ENCODE measurements at regions not wholly inside any gene's neighbourhood (a gene's known extent, or its start where the extent isn't known, plus 50 kb on each side); places are given as distances from the start of the nearest gene placed in this dataset.

DNA sequence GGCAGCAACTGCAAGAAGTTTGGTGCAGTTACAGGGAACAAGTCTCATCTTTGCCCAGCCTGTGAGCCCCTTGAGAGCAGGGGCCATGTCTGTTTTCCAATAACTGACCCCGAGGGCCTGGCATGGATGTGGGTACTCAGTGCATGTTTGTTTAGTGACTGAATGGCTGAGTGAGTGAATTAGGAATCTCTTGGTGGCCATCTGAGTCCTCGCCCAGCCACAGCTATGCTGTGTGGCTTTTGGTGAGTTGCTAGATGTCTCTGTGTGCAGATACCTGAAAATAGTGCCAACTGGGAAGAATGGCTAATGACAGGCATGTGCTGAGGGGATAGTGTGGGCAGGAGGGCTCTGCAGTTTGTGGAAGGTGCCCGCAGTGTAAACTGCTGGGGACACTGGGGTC lies 54.4 kb upstream of the PCBD1 start:
- H3K79me1 ChIP-seq (ENCODE audit: low read depth in 1 of 2, low read length in 2 of 2) = no peaks in the 10 kb centered on the region
- H3K23ac ChIP-seq (ENCODE audit: low read depth, low read length) = no peak overlapping the region
- TF ChIP-seq MAZ (IDR thresholded peaks at IDR 0.05; ENCODE audit: borderline replicate concordance, low read depth, low read length) = no peak
- no peak for TF ChIP-seq BHLHE40 (IDR thresholded peaks at IDR 0.05; ENCODE audit: low read depth, low read length)
- TF ChIP-seq FOS (IDR thresholded peaks at IDR 0.05; ENCODE audit: low read depth, low read length) = no peak
- TF ChIP-seq, protein P1, sequence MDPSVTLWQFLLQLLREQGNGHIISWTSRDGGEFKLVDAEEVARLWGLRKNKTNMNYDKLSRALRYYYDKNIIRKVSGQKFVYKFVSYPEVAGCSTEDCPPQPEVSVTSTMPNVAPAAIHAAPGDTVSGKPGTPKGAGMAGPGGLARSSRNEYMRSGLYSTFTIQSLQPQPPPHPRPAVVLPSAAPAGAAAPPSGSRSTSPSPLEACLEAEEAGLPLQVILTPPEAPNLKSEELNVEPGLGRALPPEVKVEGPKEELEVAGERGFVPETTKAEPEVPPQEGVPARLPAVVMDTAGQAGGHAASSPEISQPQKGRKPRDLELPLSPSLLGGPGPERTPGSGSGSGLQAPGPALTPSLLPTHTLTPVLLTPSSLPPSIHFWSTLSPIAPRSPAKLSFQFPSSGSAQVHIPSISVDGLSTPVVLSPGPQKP (IDR thresholded peaks at IDR 0.05; ENCODE audit: borderline replicate concordance, low read depth, low read length) = no peak
- no peak for TF ChIP-seq MAFK (IDR thresholded peaks at IDR 0.05; ENCODE audit: low read depth, low read length)
- TF ChIP-seq, protein P2, sequence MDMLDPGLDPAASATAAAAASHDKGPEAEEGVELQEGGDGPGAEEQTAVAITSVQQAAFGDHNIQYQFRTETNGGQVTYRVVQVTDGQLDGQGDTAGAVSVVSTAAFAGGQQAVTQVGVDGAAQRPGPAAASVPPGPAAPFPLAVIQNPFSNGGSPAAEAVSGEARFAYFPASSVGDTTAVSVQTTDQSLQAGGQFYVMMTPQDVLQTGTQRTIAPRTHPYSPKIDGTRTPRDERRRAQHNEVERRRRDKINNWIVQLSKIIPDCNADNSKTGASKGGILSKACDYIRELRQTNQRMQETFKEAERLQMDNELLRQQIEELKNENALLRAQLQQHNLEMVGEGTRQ (IDR thresholded peaks at IDR 0.05; ENCODE audit: low read depth, low read length) = no peak
- no peak for TF ChIP-seq RFX5 (IDR thresholded peaks at IDR 0.05; ENCODE audit: low read depth, low read length)
- no peak for TF ChIP-seq NFE2L2 (IDR thresholded peaks at IDR 0.05; ENCODE audit: low read depth, low read length)
- TF ChIP-seq CHD1 (IDR thresholded peaks at IDR 0.05; ENCODE audit: low read depth, low read length) = no peak
- TF ChIP-seq, protein P3, sequence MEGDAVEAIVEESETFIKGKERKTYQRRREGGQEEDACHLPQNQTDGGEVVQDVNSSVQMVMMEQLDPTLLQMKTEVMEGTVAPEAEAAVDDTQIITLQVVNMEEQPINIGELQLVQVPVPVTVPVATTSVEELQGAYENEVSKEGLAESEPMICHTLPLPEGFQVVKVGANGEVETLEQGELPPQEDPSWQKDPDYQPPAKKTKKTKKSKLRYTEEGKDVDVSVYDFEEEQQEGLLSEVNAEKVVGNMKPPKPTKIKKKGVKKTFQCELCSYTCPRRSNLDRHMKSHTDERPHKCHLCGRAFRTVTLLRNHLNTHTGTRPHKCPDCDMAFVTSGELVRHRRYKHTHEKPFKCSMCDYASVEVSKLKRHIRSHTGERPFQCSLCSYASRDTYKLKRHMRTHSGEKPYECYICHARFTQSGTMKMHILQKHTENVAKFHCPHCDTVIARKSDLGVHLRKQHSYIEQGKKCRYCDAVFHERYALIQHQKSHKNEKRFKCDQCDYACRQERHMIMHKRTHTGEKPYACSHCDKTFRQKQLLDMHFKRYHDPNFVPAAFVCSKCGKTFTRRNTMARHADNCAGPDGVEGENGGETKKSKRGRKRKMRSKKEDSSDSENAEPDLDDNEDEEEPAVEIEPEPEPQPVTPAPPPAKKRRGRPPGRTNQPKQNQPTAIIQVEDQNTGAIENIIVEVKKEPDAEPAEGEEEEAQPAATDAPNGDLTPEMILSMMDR (conservative IDR thresholded peaks at IDR 0.05; ENCODE audit: low read depth, low read length) = no peak
- TF ChIP-seq MXI1 (IDR thresholded peaks at IDR 0.05; ENCODE audit: borderline replicate concordance, low read depth, low read length) = no peak
- no peak for TF ChIP-seq CEBPB (IDR thresholded peaks at IDR 0.05; ENCODE audit: low read depth, low read length)
- H3K9ac ChIP-seq (ENCODE audit: low read depth, low read length) = no peak overlapping the region
- no peaks in the 10 kb centered on the region for H3K36me3 ChIP-seq (ENCODE audit: control insufficient read depth, insufficient read depth, low read length)
- no peaks in the 10 kb centered on the region for H3K4me1 ChIP-seq (ENCODE audit: control insufficient read depth, insufficient read depth, low read length)
- H4K8ac ChIP-seq (ENCODE audit: low read depth in 2 of 2, low read length in 2 of 2) = no peak overlapping the region
- H4K91ac ChIP-seq (ENCODE audit: insufficient read depth, low read depth, low read length) = no peak overlapping the region
- no peak overlapping the region for H3K4me3 ChIP-seq (ENCODE audit: insufficient read depth, low read depth, low read length)
- no peaks in the 10 kb centered on the region for H3K9me1 ChIP-seq (ENCODE audit: insufficient read depth, low read length)
- CTCF ChIA-PET = no interaction called here
- BruUV-seq (replicated peaks) = no TSS peak
- no peak overlapping the region for H2BK20ac ChIP-seq (ENCODE audit: low read depth, low read length)
- no peak overlapping the region for H3K27ac ChIP-seq (ENCODE audit: insufficient read depth, low read length)
- 60% methylated on average over 1 of the region's 3 CpGs; no CpG with 5 or more reads in 1 of the 2 experiments for WGBS, 2 experiments (ENCODE audit: extremely low coverage in 2 of 2, insufficient read length in 1 of 2)
- dilution Hi-C loops (cut with HindIII; ENCODE audit: low sequenced_read_pairs, unreplicated experiment) (no loop called here), in situ Hi-C loops (cut with MboI; ENCODE audit: low sequenced_read_pairs) (no loop called here), intact Hi-C loops (cut with micrococcal nuclease) (no loop called here)
- no peak overlapping the region for H2AK9ac ChIP-seq (replicated peaks; ENCODE audit: low read depth, low read length, poor library complexity)
- H3K9me3 ChIP-seq (ENCODE audit: control insufficient read depth, insufficient read depth, low read length) = no peaks in the 10 kb centered on the region
- no peaks in the 10 kb centered on the region for H4K20me1 ChIP-seq (ENCODE audit: insufficient read depth, low read length)
- POLR2A ChIA-PET (ENCODE audit: unreplicated experiment) = no interaction called here
- H3K56ac ChIP-seq (ENCODE audit: extremely low read depth, insufficient read depth, low read length) = no peak overlapping the region
- no peak overlapping the region for H4K5ac ChIP-seq (ENCODE audit: low read depth, low read length)
- H3K4ac ChIP-seq (ENCODE audit: low read depth, low read length) = no peak overlapping the region
- H2BK120ac ChIP-seq (ENCODE audit: low read depth, low read length) = no peak overlapping the region
- H3K14ac ChIP-seq (replicated peaks; ENCODE audit: low read depth, low read length) = no peak overlapping the region
- ATAC-seq (ENCODE audit: low read depth) (no peak), DNase-seq (no peak)
- H2AK5ac ChIP-seq (ENCODE audit: low read depth, low read length) = no peak overlapping the region
- H3K4me2 ChIP-seq (ENCODE audit: low read depth, low read length) = no peak overlapping the region
- peaks cover 51% of the 10 kb centered on the region for H3K27me3 ChIP-seq (ENCODE audit: control insufficient read depth, insufficient read depth, low read length)
- no peak overlapping the region for H2BK5ac ChIP-seq (ENCODE audit: low read depth, low read length, poor library complexity, severe bottlenecking)
- H2AFZ ChIP-seq (replicated peaks; ENCODE audit: low read length, poor library complexity) = no peak overlapping the region
- H3K18ac ChIP-seq (ENCODE audit: low read depth, low read length) = no peak overlapping the region
- no peak overlapping the region for H2BK15ac ChIP-seq (ENCODE audit: low read depth, low read length)

Measured in IMR-90 (cell line).